HEK293 (cell line): ENCODE measurements at regions not wholly inside any gene's neighbourhood (a gene's known extent, or its start where the extent isn't known, plus 50 kb on each side); places are given as distances from the start of the nearest gene placed in this dataset.

Experiments
- ZFP3 ChIP-seq: fragments of 450-650 bp; formaldehyde crosslinking; IDR thresholded peaks from 2 replicates; pipeline ENCODE4 v1.5.1; 2016; ENCODE audit warnings: low read depth, missing biosample characterization, missing genetic modification characterization
- ZNF138 ChIP-seq: fragments of 450-650 bp; formaldehyde crosslinking; IDR thresholded peaks from 2 replicates; pipeline ENCODE4 v1.5.1; 2016; ENCODE audit warnings: missing biosample characterization, missing genetic modification characterization, borderline replicate concordance
- ZNF777 ChIP-seq: fragments of 450-650 bp; formaldehyde crosslinking; IDR thresholded peaks from 2 replicates; pipeline ENCODE4 v1.5.1; 2017; ENCODE audit warnings: missing biosample characterization, missing genetic modification characterization, borderline replicate concordance
- TF ChIP-seq, protein P1 (sequence below): fragments of 450-650 bp; formaldehyde crosslinking; IDR thresholded peaks from 2 replicates; pipeline ENCODE4; 2016; ENCODE audit warnings: missing biosample characterization, missing genetic modification characterization
- TF ChIP-seq, protein P2 (sequence below): fragments of 450-650 bp; formaldehyde crosslinking; IDR thresholded peaks from 2 replicates; pipeline ENCODE4 v1.5.1; 2016; ENCODE audit warnings: missing biosample characterization, missing genetic modification characterization
- TF ChIP-seq, protein P3 (sequence below): fragments of 450-650 bp; formaldehyde crosslinking; IDR thresholded peaks from 2 replicates; pipeline ENCODE4 v1.5.1; 2016; ENCODE audit warnings: missing biosample characterization, missing genetic modification characterization
- TF ChIP-seq, protein P4 (sequence below): fragments of 450-650 bp; formaldehyde crosslinking; IDR thresholded peaks from 2 replicates; pipeline ENCODE4 v1.5.1; 2016; ENCODE audit warnings: missing biosample characterization, missing genetic modification characterization
- TF ChIP-seq, protein P5 (sequence below): fragments of 450-650 bp; formaldehyde crosslinking; IDR thresholded peaks from 2 replicates; pipeline ENCODE4 v1.5.1; 2016; ENCODE audit warnings: missing biosample characterization, missing genetic modification characterization

DNA sequence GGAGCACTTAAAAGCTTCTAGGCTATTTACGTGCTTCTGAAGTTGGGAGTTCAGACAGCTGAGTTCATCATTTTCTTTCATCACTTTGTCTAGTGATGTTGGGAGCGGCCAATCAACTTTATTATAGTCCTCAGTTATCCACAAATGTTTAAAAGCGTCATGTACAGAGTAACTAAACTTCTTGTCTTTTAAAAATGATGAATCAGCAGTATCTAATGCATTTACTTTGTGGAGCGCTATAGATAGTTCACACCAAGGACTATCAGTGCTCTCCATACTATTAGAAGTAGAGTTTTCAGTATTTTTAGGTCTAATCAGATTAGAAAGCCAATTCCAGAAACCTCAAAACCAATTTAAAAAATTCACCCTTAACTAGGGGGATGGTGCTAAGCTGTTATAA lies 778.7 kb upstream of the PRMT6 start:
- TF ChIP-seq, protein P1, sequence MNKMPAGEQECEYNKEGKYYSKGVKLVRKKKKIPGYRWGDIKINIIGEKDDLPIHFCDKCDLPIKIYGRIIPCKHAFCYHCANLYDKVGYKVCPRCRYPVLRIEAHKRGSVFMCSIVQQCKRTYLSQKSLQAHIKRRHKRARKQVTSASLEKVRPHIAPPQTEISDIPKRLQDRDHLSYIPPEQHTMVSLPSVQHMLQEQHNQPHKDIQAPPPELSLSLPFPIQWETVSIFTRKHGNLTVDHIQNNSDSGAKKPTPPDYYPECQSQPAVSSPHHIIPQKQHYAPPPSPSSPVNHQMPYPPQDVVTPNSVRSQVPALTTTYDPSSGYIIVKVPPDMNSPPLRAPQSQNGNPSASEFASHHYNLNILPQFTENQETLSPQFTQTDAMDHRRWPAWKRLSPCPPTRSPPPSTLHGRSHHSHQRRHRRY (tag by site-specific recombination) = no peak
- TF ChIP-seq ZNF777 (tag by site-specific recombination) (no peak), ZFP3 (tag by site-specific recombination) (no peak), ZNF138 (no peak)
- TF ChIP-seq, protein P2, sequence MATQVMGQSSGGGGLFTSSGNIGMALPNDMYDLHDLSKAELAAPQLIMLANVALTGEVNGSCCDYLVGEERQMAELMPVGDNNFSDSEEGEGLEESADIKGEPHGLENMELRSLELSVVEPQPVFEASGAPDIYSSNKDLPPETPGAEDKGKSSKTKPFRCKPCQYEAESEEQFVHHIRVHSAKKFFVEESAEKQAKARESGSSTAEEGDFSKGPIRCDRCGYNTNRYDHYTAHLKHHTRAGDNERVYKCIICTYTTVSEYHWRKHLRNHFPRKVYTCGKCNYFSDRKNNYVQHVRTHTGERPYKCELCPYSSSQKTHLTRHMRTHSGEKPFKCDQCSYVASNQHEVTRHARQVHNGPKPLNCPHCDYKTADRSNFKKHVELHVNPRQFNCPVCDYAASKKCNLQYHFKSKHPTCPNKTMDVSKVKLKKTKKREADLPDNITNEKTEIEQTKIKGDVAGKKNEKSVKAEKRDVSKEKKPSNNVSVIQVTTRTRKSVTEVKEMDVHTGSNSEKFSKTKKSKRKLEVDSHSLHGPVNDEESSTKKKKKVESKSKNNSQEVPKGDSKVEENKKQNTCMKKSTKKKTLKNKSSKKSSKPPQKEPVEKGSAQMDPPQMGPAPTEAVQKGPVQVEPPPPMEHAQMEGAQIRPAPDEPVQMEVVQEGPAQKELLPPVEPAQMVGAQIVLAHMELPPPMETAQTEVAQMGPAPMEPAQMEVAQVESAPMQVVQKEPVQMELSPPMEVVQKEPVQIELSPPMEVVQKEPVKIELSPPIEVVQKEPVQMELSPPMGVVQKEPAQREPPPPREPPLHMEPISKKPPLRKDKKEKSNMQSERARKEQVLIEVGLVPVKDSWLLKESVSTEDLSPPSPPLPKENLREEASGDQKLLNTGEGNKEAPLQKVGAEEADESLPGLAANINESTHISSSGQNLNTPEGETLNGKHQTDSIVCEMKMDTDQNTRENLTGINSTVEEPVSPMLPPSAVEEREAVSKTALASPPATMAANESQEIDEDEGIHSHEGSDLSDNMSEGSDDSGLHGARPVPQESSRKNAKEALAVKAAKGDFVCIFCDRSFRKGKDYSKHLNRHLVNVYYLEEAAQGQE (tag by site-specific recombination) = no peak
- TF ChIP-seq, protein P3, sequence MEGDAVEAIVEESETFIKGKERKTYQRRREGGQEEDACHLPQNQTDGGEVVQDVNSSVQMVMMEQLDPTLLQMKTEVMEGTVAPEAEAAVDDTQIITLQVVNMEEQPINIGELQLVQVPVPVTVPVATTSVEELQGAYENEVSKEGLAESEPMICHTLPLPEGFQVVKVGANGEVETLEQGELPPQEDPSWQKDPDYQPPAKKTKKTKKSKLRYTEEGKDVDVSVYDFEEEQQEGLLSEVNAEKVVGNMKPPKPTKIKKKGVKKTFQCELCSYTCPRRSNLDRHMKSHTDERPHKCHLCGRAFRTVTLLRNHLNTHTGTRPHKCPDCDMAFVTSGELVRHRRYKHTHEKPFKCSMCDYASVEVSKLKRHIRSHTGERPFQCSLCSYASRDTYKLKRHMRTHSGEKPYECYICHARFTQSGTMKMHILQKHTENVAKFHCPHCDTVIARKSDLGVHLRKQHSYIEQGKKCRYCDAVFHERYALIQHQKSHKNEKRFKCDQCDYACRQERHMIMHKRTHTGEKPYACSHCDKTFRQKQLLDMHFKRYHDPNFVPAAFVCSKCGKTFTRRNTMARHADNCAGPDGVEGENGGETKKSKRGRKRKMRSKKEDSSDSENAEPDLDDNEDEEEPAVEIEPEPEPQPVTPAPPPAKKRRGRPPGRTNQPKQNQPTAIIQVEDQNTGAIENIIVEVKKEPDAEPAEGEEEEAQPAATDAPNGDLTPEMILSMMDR (tag by site-specific recombination) = no peak
- TF ChIP-seq, protein P4, sequence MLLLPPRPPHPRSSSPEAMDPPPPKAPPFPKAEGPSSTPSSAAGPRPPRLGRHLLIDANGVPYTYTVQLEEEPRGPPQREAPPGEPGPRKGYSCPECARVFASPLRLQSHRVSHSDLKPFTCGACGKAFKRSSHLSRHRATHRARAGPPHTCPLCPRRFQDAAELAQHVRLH (tag by site-specific recombination) = no peak
- TF ChIP-seq, protein P5, sequence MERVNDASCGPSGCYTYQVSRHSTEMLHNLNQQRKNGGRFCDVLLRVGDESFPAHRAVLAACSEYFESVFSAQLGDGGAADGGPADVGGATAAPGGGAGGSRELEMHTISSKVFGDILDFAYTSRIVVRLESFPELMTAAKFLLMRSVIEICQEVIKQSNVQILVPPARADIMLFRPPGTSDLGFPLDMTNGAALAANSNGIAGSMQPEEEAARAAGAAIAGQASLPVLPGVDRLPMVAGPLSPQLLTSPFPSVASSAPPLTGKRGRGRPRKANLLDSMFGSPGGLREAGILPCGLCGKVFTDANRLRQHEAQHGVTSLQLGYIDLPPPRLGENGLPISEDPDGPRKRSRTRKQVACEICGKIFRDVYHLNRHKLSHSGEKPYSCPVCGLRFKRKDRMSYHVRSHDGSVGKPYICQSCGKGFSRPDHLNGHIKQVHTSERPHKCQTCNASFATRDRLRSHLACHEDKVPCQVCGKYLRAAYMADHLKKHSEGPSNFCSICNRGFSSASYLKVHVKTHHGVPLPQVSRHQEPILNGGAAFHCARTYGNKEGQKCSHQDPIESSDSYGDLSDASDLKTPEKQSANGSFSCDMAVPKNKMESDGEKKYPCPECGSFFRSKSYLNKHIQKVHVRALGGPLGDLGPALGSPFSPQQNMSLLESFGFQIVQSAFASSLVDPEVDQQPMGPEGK = no peak
